HuH-7.5 (cell line): ENCODE measurements at regions not wholly inside any gene's neighbourhood (a gene's known extent, or its start where the extent isn't known, plus 50 kb on each side); places are given as distances from the start of the nearest gene placed in this dataset.

ENCODE experiments used
- DNase-seq: peaks from one replicate; pipeline ENCODE4 v3.0.0; 2011; ENCODE audit warnings: low spot score

- no peak for DNase-seq
Observed at GRCh38 chr14:65224799-65225198, 122.5 kb upstream of the MAX start.

GRCh38 chr14:65225299-65226159, 123.2 kb upstream of the MAX start:
- no peak for DNase-seq

GRCh38 chr14:65226824-65227604, 124.7 kb upstream of the MAX start:
- peak; percentile 36 for DNase-seq

- no peak for DNase-seq
Observed at GRCh38 chr14:65228436-65228835, 126.1 kb upstream of the MAX start.

- no peak for DNase-seq
Observed at GRCh38 chr14:65228956-65229747, 126.8 kb upstream of the MAX start.

GRCh38 chr14:65229748-65230728, 127.7 kb upstream of the MAX start:
- DNase-seq, result no peak

- DNase-seq, result no peak
Observed at GRCh38 chr14:65231286-65231980, 129.1 kb upstream of the MAX start.

- DNase-seq, result no peak
Observed at GRCh38 chr14:65234752-65235361, 132.5 kb upstream of the MAX start.

GRCh38 chr14:65237023-65237814, 134.9 kb upstream of the MAX start:
- no peak for DNase-seq

GRCh38 chr14:65237941-65238340, 135.6 kb upstream of the MAX start:
- no peak for DNase-seq

GRCh38 chr14:65238456-65238855, 136.1 kb upstream of the MAX start:
- DNase-seq, result no peak

GRCh38 chr14:65239143-65239937, 137.0 kb upstream of the MAX start:
- no peak for DNase-seq

GRCh38 chr14:65239938-65240296, 137.6 kb upstream of the MAX start:
- no peak for DNase-seq

GRCh38 chr14:65241125-65241752, 138.9 kb upstream of the MAX start:
- no peak for DNase-seq

- no peak for DNase-seq
Observed at GRCh38 chr14:65242732-65243134, 140.4 kb upstream of the MAX start.

GRCh38 chr14:65243766-65244442, 141.6 kb upstream of the MAX start:
- no peak for DNase-seq

- DNase-seq, result no peak
Observed at GRCh38 chr14:65249471-65250161, 147.3 kb upstream of the MAX start.
